DMS53 treated with DMSO at 0.1 percent for 48 hours (cell line): ENCODE measurements at regions not wholly inside any gene's neighbourhood (a gene's known extent, or its start where the extent isn't known, plus 50 kb on each side); places are given as distances from the start of the nearest gene placed in this dataset.
A peak's percentile ranks its signal among the peaks of the same experiment; 100 is the strongest.

Experiments
- DNase-seq: peaks from one replicate; lab custom pipeline; 2025; ENCODE audit not compliant: unreplicated experiment; lab: John Stamatoyannopoulos, UW

GRCh38 chr18:6644836-6645627, 84.5 kb upstream of the ARHGAP28 start:
- DNase-seq, result no peak

DNA sequence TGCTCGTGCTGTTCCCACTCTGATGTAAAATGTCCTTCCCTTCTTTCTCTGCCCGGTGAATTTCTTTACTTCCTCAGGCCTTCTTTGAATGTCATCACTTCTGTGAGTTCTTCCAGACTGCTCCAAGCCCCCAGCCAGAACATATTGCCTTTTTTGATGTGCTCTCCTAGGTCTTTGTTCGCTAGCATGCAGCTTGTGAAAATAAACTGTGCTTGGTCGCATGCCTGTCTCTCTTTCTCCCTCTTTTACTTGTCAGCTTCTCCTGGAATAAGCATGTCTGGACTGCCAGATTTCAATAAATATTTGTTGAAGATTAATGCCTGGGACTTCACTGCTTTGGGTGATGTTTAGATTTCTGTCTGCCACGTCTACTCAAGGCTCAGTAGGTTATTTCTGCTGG, 82.7 kb upstream of the ARHGAP28 start:
- no peak for DNase-seq

DNA sequence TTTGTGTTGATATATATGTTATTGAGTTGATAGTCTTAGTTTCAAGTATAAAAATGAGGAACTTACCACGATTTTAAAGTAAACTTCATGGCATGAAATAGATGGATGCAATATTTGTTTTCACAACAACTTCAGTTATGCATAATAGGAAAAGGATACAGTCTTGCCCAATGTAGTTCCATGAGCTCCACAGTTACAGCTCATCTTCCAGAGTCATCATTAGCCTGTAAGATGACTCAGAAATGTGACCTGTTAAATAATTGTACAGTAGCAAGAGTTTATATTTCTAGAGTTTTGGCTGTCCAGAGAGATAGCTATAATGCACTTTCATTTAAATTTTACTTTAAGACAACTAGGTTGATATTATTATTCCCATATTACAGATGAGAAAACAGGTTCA, 80.9 kb upstream of the ARHGAP28 start:
- DNase-seq, result no peak

DNA sequence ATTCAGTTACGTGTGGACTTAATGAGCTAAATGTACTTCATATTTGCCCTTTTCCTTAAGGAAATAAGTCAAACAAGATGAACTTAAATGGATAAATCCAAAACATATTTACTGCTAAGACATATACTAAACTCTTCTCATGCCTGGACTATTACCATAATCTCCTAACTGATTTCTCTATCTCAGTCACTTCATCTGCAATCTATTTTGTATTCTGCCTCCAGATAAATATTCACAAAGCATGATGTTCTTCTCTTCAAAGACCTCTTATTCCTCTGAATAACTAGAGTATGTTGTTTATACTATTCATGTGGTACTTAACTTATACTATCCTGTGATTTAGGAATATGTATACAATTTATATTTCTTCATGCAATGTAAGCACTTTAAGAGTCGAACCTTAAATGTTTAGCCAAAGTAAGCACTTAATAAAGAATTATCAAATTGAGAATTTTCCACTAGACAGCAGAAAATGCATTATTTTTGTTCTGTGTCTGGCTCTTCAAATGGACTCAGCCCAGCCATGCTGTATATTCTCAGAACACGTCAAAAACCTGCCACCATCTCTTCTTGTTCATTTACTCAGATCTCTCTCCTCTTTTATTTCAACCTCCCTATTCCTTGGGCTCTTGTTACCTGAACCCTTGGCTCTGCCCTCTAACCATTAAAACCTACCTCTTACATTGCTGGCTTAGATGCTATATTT, 79.9 kb upstream of the ARHGAP28 start:
- no peak for DNase-seq

GRCh38 chr18:6650127-6650507, 79.4 kb upstream of the ARHGAP28 start:
- DNase-seq, result no peak

DNA sequence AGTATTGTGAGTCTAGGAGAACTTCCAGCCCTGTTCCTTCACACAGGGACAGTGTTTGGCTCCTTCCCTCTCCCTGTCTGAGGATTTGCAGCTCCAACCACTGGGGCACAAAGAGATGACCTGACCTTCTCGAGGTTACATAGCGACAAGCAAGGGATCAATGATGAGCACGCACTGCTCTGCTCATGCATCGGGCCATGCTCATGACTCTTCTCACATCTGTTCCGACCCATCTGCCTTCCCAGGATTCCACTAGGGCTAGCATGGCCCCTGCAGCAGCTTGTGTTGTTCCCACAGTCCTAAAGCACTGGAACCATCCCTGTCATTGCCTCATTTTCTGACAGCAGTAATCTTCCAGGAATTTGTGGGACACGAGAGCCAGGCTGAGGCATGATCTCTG, 78.8 kb upstream of the ARHGAP28 start:
- DNase-seq, result no peak

DNA sequence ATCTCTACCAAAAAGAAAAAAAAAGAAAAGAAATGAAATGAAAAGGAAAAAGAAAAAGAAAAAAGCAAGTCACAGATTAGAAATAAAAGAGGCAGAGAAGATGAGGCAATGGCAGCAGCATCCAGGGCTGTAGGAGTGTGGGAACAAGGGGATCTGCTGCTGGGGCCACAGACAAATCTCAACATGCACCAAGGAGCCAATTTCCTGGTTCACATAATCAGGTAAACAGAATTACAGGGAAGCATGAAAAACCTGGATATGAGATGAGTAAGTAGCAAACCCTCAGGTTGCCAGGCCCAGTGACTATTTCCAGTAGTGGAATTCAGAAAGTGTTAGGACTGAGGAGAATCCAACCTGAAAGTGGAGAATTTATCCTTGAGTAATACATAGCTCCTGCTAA, 77.4 kb upstream of the ARHGAP28 start:
- no peak for DNase-seq

DNA sequence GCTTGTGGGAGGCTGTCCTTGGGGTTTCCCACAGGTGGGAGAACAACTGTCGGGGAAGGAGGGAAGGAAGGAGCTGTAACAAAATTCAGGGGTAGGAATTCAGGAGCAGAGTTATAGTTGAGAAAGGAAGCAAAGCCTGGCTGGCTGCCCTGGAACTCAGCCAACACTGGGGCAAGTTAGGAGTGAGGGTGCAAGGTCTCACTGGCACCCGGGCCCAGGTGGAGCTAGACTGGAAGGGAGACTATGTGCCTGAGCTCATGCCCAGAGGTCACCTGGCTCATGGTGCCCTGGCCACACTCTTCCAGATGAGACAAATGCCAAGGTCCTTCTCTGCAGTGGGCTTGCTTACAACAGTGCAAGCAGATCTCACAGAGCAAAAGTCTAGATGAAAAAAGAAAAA, 75.6 kb upstream of the ARHGAP28 start:
- no peak for DNase-seq

DNA sequence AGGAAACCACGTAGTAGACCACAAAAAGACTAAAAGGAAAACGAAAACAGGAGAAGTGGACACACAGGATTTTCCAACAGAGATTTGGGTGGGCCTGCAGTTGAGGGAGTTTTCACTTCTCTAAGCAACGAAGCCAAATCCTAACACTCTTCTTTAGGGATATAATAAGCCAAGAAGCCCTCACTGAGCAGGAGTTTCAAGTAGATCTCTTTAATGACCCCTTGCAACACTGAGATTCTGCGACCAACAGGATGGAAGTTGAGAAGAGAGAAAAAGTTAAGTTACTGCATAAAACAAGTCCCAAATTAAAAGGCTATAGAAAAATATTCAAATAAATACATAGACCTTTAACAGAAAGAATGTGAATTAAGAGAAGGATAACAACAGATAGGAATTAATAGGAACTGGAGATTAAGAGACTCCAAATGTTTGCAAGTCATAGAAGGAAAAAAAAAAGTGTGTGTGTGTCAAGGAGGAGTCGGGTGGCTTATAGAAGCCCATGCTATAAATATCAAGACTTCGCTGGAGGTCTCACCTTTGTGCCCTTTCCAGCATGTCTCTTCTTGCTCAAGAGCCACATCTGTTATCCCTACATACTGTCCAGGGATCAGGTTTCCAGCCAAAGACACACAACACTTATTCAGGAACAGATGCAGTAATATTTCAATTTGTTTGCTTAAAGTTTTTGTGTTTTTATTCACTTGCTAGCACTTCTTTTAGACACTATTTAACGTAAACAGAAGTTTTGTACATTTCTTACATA, 69.4 kb upstream of the ARHGAP28 start:
- peak; percentile 32 for DNase-seq

- DNase-seq, result no peak
Observed at GRCh38 chr18:6661692-6662415, 67.7 kb upstream of the ARHGAP28 start.

- DNase-seq, result no peak
Observed at GRCh38 chr18:6666012-6666685, 63.4 kb upstream of the ARHGAP28 start.

DNA sequence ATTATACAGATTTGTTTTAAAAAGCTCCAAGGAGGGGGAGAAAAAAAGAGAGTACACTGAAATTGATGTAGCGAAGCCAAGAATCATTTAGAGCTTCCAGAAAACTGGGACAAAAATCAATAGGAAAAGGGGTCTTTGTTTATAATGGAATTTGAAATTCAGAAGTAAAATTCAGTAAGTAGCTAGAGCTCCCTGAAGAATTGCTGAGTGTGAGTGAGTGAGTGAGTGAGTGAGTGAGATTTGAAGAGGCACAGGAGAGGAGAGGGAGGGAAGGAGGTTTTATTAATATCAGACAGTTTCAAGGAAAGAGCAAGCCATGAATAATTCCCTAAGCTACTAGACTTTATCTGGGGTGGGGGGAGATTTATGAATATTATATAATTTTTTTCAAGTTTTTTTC, 60.7 kb upstream of the ARHGAP28 start:
- no peak for DNase-seq

GRCh38 chr18:6672821-6673308, 56.7 kb upstream of the ARHGAP28 start:
- no peak for DNase-seq

DNA sequence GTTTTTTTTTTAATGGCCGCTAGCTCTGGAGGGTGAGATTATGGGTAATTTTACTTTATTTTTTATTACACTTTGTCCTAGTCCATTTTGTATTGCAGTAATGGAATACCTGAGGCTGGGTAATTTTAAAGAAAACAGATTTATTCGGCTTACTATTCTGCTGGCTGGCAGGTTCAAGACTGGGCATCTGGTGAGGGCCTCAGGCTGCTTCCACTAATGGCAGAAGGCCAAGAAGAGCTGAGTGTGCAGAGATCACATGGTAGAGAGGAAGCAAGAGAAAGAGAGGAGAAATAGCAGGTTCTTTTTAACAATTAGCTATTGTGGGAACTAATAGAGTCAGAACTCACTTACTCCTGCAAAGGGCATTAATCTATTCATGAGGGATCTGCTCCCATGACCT, 52.4 kb upstream of the ARHGAP28 start:
- DNase-seq, result no peak

- no peak for DNase-seq
Observed at GRCh38 chr18:6679201-6679600, 50.3 kb upstream of the ARHGAP28 start.
